ENCODE measurements at regions not wholly inside any gene's neighbourhood (a gene's known extent, or its start where the extent isn't known, plus 50 kb on each side); places are given as distances from the start of the nearest gene placed in this dataset.

GRCh38 chr2:71749671-71750101 is 296.3 kb downstream of the DYSF start:
- no peaks in the 10 kb centered on the region for H3K4me1 ChIP-seq (ENCODE audit: control insufficient read depth in 1 of 2, extremely low read depth in 1 of 2, insufficient read depth in 2 of 2, low read length in 2 of 2)
- no peak overlapping the region for H3K4me3 Mint-ChIP-seq
- ChIA-PET CTCF (no interaction called here), POLR2A (no interaction called here)
- H3K27ac ChIP-seq (ENCODE audit: low read length), result no peak overlapping the region
- WGBS (ENCODE audit: insufficient coverage), result 51% methylated on average over 3 of the region's 3 CpGs
- H3K36me3 Mint-ChIP-seq, result peaks cover 3% of the 10 kb centered on the region
- H3K27ac Mint-ChIP-seq, result no peak overlapping the region
- ATAC-seq (replicated peaks in 1 of 4), result no peak
- no peak overlapping the region for H3K4me3 ChIP-seq (ENCODE audit: control insufficient read depth in 1 of 2, extremely low read depth in 1 of 2, low read length in 1 of 2)
- H3K9me3 Mint-ChIP-seq, result peaks cover 3 to 5% (median 4%) of the 10 kb centered on the region in 3 donors
- H3K9me3 ChIP-seq, result no peaks in the 10 kb centered on the region
- peaks cover 0 to 23% of the 10 kb centered on the region in 2 experiments for H3K27me3 ChIP-seq (replicated peaks in 1 of 2; ENCODE audit: control insufficient read depth in 2 of 2, extremely low read depth in 1 of 2, insufficient read depth in 2 of 2, low read length in 1 of 2)
- DNase-seq, result no peak
- H3K4me1 Mint-ChIP-seq, result no peaks in the 10 kb centered on the region
- no peaks in the 10 kb centered on the region for H3K36me3 ChIP-seq (ENCODE audit: control insufficient read depth in 2 of 2, extremely low read depth in 1 of 2, insufficient read depth in 1 of 2, low read length in 1 of 2)
- H3K27me3 Mint-ChIP-seq, result peaks cover 10 to 12% of the 10 kb centered on the region in 2 donors

DNA sequence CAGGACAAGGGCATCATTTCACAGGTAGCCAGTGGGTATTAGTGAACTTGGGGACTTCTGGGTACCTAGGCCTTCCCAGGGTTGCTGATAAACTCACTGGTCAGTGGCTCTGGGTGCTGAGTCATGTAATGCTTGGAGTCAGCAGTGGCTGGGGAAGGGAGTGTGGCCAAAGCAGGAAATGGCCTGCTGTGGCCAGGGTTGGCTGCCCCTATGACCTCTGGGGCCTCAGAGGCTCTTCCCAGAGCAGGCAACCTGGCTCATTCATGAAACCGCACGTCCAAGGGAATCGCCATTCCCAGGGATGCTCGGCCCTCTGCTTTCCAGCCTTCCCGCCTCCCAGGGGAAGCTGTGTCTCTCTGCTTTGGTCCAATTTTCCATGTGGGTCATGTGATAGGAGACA is 294.9 kb downstream of the DYSF start:
- H3K36me3 ChIP-seq (ENCODE audit: control insufficient read depth in 2 of 2, extremely low read depth in 1 of 2, insufficient read depth in 1 of 2, low read length in 1 of 2), result no peaks in the 10 kb centered on the region
- WGBS (ENCODE audit: insufficient coverage), result no CpG with 5 or more reads among the region's 5 CpGs
- no peaks in the 10 kb centered on the region for H3K4me1 ChIP-seq (ENCODE audit: control insufficient read depth in 1 of 2, extremely low read depth in 1 of 2, insufficient read depth in 2 of 2, low read length in 2 of 2)
- ChIA-PET POLR2A (no interaction called here), CTCF (no interaction called here)
- Mint-ChIP-seq H3K4me1 (no peaks in the 10 kb centered on the region), H3K27ac (no peak overlapping the region), H3K27me3 (peaks cover 12 to 13% of the 10 kb centered on the region in 2 donors), H3K9me3 (peaks cover 3 to 5% (median 4%) of the 10 kb centered on the region in 3 donors), H3K4me3 (no peak overlapping the region), H3K36me3 (peaks cover 3% of the 10 kb centered on the region)
- H3K4me3 ChIP-seq (ENCODE audit: control insufficient read depth in 1 of 2, extremely low read depth in 1 of 2, low read length in 1 of 2), result no peak overlapping the region
- no peak overlapping the region for H3K27ac ChIP-seq (ENCODE audit: low read length)
- H3K27me3 ChIP-seq (replicated peaks in 1 of 2; ENCODE audit: control insufficient read depth in 2 of 2, extremely low read depth in 1 of 2, insufficient read depth in 2 of 2, low read length in 1 of 2), result peaks cover 0 to 23% of the 10 kb centered on the region in 2 experiments
- no peak for ATAC-seq (replicated peaks in 1 of 4)
- H3K9me3 ChIP-seq, result no peaks in the 10 kb centered on the region
- no peak for DNase-seq

DNA sequence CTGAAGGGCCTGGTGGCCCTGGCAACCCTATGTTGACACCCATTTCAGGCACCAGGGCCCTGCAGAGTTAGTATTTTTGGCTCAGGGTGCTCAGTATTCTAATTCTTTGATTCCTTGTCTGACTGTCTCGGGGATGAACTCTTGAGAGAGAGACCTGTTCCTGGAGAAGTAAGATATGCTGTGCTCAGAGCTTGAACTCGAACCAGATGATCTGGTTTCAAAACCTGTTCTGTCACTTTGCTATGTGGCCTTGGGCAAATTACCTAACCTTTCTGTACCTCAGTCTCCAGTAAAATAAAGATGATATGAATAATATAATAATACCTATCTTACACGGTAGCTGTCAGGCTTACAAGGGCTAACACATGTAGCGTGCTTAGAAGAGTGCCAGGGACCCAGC is 294.2 kb downstream of the DYSF start:
- CTCF ChIA-PET, result no interaction called here

DNA sequence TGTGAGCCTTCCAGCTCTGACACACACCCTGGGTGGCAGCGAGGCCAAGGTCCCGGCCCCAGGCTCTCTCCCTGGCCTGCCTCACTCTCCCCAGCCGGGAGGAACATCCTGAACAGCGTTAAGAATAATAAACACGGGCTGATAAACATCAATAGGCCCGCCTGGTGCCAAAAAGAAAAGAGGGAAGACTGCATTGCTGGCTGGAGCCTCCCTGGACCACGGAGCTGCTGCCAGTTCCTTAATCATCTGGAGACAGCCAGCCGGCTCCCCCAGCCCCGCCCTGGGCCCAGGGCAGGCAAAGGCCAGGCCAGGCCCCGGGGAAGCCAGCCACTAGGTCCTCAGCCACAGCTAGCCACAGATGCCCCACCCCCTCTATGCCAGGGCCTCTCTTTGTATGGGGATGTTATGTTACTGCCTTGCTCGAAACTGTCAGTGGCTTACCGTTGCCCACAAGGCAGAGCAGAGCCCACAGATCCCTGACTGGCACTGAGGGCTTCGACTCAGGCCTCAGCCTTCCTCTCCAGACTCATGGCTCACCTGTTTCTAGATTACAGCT is 293.7 kb downstream of the DYSF start:
- Histone ChIP-seq H3K4me1 (ENCODE audit: control insufficient read depth in 1 of 2, extremely low read depth in 1 of 2, insufficient read depth in 2 of 2, low read length in 2 of 2) (no peaks in the 10 kb centered on the region), H3K27me3 (replicated peaks in 1 of 2; ENCODE audit: control insufficient read depth in 2 of 2, extremely low read depth in 1 of 2, insufficient read depth in 2 of 2, low read length in 1 of 2) (peaks cover 0 to 26% of the 10 kb centered on the region in 2 experiments), H3K36me3 (ENCODE audit: control insufficient read depth in 2 of 2, extremely low read depth in 1 of 2, insufficient read depth in 1 of 2, low read length in 1 of 2) (no peaks in the 10 kb centered on the region), H3K4me3 (ENCODE audit: control insufficient read depth in 1 of 2, extremely low read depth in 1 of 2, low read length in 1 of 2) (no peak overlapping the region), H3K9me3 (no peaks in the 10 kb centered on the region), H3K27ac (ENCODE audit: low read length) (no peak overlapping the region)
- no peak overlapping the region for H3K27ac Mint-ChIP-seq
- CTCF ChIA-PET, result no interaction called here
- H3K9me3 Mint-ChIP-seq, result peaks cover 2 to 3% (median 3%) of the 10 kb centered on the region in 3 donors
- DNase-seq, result no peak
- POLR2A ChIA-PET, result no interaction called here
- peaks cover 8 to 11% of the 10 kb centered on the region in 2 donors for H3K27me3 Mint-ChIP-seq
- no peak for ATAC-seq (replicated peaks in 1 of 4)
- H3K4me3 Mint-ChIP-seq, result no peak overlapping the region
- 45% methylated on average over 7 of the region's 13 CpGs for WGBS (ENCODE audit: insufficient coverage)
- no peaks in the 10 kb centered on the region for H3K4me1 Mint-ChIP-seq
- peaks cover 2% of the 10 kb centered on the region for H3K36me3 Mint-ChIP-seq

More for the DNA sequence above, 294.2 kb downstream of the DYSF start:
- peaks cover 3 to 5% (median 4%) of the 10 kb centered on the region in 3 donors for H3K9me3 Mint-ChIP-seq
- no peak overlapping the region for H3K27ac ChIP-seq (ENCODE audit: low read length)
- peaks cover 10 to 12% of the 10 kb centered on the region in 2 donors for H3K27me3 Mint-ChIP-seq
- DNase-seq (no peak), ATAC-seq (replicated peaks in 1 of 4) (no peak)
- peaks cover 3% of the 10 kb centered on the region for H3K36me3 Mint-ChIP-seq
- no peak overlapping the region for H3K4me3 ChIP-seq (ENCODE audit: control insufficient read depth in 1 of 2, extremely low read depth in 1 of 2, low read length in 1 of 2)
- no peaks in the 10 kb centered on the region for H3K9me3 ChIP-seq
- 71% methylated on average over 1 of the region's 4 CpGs for WGBS (ENCODE audit: insufficient coverage)
- H3K36me3 ChIP-seq (ENCODE audit: control insufficient read depth in 2 of 2, extremely low read depth in 1 of 2, insufficient read depth in 1 of 2, low read length in 1 of 2), result no peaks in the 10 kb centered on the region
- no peaks in the 10 kb centered on the region for H3K4me1 Mint-ChIP-seq
- no peak overlapping the region for H3K4me3 Mint-ChIP-seq
- no peak overlapping the region for H3K27ac Mint-ChIP-seq
- peaks cover 0 to 26% of the 10 kb centered on the region in 2 experiments for H3K27me3 ChIP-seq (replicated peaks in 1 of 2; ENCODE audit: control insufficient read depth in 2 of 2, extremely low read depth in 1 of 2, insufficient read depth in 2 of 2, low read length in 1 of 2)
- POLR2A ChIA-PET, result no interaction called here
- no peaks in the 10 kb centered on the region for H3K4me1 ChIP-seq (ENCODE audit: control insufficient read depth in 1 of 2, extremely low read depth in 1 of 2, insufficient read depth in 2 of 2, low read length in 2 of 2)

DNA sequence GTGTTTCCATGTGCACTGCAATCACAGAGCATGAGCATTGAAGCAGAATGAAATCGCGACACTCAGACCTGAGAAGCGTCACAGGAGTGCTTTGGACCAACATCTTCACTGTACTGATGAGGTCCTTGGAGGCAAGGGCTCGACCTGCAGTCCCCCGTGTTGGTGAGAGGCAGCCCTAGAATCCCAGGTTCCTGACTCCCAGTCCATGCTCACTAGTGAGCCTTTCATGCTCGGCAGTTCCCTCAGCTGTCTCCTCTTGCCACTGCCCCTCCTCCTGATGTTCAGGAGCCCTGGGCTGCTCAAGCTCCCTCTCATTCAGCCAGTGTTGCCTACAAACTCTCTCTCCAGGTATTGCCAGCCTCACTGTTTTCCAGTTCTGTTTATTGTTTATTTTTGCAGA is 291.4 kb downstream of the DYSF start:
- Mint-ChIP-seq H3K4me3 (no peak overlapping the region), H3K4me1 (no peaks in the 10 kb centered on the region), H3K27ac (no peak overlapping the region), H3K9me3 (peaks cover 0 to 3% (median 0%) of the 10 kb centered on the region in 3 donors), H3K36me3 (no peaks in the 10 kb centered on the region), H3K27me3 (peaks cover 8 to 9% of the 10 kb centered on the region in 2 donors)
- WGBS (ENCODE audit: insufficient coverage), result 76% methylated on average over 6 of the region's 6 CpGs
- Histone ChIP-seq H3K27ac (ENCODE audit: low read length) (no peak overlapping the region), H3K36me3 (ENCODE audit: control insufficient read depth in 2 of 2, extremely low read depth in 1 of 2, insufficient read depth in 1 of 2, low read length in 1 of 2) (no peaks in the 10 kb centered on the region), H3K27me3 (replicated peaks in 1 of 2; ENCODE audit: control insufficient read depth in 2 of 2, extremely low read depth in 1 of 2, insufficient read depth in 2 of 2, low read length in 1 of 2) (peaks cover 0 to 26% of the 10 kb centered on the region in 2 experiments), H3K4me3 (ENCODE audit: control insufficient read depth in 1 of 2, extremely low read depth in 1 of 2, low read length in 1 of 2) (no peak overlapping the region), H3K4me1 (ENCODE audit: control insufficient read depth in 1 of 2, extremely low read depth in 1 of 2, insufficient read depth in 2 of 2, low read length in 2 of 2) (no peaks in the 10 kb centered on the region), H3K9me3 (no peaks in the 10 kb centered on the region)
- no peak for ATAC-seq (replicated peaks in 1 of 4)
- ChIA-PET CTCF (no interaction called here), POLR2A (no interaction called here)
- DNase-seq, result no peak

DNA sequence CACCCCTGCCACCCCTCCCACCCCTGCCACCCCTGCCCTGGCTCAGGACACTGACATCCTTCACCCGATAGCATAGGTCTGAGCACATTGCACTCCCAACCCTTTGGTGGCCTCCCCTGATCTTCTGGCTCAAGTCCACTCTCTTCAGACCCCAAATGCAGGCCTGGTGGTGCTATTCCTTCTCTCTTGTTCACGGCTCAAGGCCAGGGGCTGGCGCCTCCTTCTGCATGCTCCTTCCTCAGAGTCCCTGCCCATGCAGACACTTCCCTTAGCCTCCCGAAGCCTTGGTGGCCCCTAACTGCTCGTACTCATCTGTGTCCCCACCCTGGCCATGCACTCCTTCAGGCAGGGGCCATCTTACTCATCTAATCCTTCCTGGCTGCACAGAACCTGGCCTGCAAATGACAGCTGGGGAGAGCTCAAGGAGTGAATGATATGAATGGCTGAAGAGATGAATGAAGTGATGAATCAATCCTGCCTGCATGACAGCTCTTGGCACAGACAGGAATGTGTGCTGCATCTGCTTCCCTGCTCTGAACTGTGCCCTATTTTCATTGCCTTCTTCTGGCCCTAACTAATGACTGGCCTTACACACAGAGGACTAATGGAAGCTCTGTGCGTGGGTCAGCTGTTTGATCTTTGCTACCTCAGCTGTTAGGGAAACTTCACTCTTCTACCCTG is 290.8 kb downstream of the DYSF start:
- peaks cover 8 to 10% of the 10 kb centered on the region in 2 donors for H3K27me3 Mint-ChIP-seq
- H3K4me3 Mint-ChIP-seq, result no peak overlapping the region
- H3K4me1 ChIP-seq (ENCODE audit: control insufficient read depth in 1 of 2, extremely low read depth in 1 of 2, insufficient read depth in 2 of 2, low read length in 2 of 2), result no peaks in the 10 kb centered on the region
- no peak overlapping the region for H3K27ac ChIP-seq (ENCODE audit: low read length)
- H3K9me3 Mint-ChIP-seq, result peaks cover 0 to 5% (median 0%) of the 10 kb centered on the region in 3 donors
- no peaks in the 10 kb centered on the region for H3K4me1 Mint-ChIP-seq
- ChIA-PET POLR2A (no interaction called here), CTCF (no interaction called here)
- no peak overlapping the region for H3K4me3 ChIP-seq (ENCODE audit: control insufficient read depth in 1 of 2, extremely low read depth in 1 of 2, low read length in 1 of 2)
- ATAC-seq (replicated peaks in 1 of 4) (no peak), DNase-seq (no peak)
- H3K27ac Mint-ChIP-seq, result no peak overlapping the region
- peaks cover 0 to 21% of the 10 kb centered on the region in 2 experiments for H3K27me3 ChIP-seq (replicated peaks in 1 of 2; ENCODE audit: control insufficient read depth in 2 of 2, extremely low read depth in 1 of 2, insufficient read depth in 2 of 2, low read length in 1 of 2)
- H3K36me3 ChIP-seq (ENCODE audit: control insufficient read depth in 2 of 2, extremely low read depth in 1 of 2, insufficient read depth in 1 of 2, low read length in 1 of 2), result no peaks in the 10 kb centered on the region
- H3K9me3 ChIP-seq, result no peaks in the 10 kb centered on the region
- 97% methylated on average over 4 of the region's 6 CpGs for WGBS (ENCODE audit: insufficient coverage)
- H3K36me3 Mint-ChIP-seq, result no peaks in the 10 kb centered on the region

All from T-cell (primary cell).